ENCODE measurements at regions not wholly inside any gene's neighbourhood (a gene's known extent, or its start where the extent isn't known, plus 50 kb on each side); places are given as distances from the start of the nearest gene placed in this dataset.

GRCh38 chr4:107192601-107193000, 156.5 kb upstream of the DKK2 start:
- TF ChIP-seq CTCF (IDR thresholded peaks at IDR 0.05; ENCODE audit: low read depth, low read length): no peak
- no peak for DNase-seq
- Histone ChIP-seq H3K27me3 (ENCODE audit: insufficient read depth, low read depth, severe bottlenecking) (no peaks in the 10 kb centered on the region), H3K36me3 (no peaks in the 10 kb centered on the region), H3K27ac (no peak overlapping the region), H3K9me3 (ENCODE audit: severe bottlenecking) (no peaks in the 10 kb centered on the region), H3K4me3 (ENCODE audit: low read depth, low read length) (no peak overlapping the region)

- Histone ChIP-seq H3K27ac (no peak overlapping the region), H3K9me3 (ENCODE audit: severe bottlenecking) (no peaks in the 10 kb centered on the region)
- TF ChIP-seq CTCF (IDR thresholded peaks at IDR 0.05; ENCODE audit: low read depth, low read length): no peak
Measured at GRCh38 chr4:107187091-107187490, 151.0 kb upstream of the DKK2 start.

GRCh38 chr4:107183155-107183774, 147.2 kb upstream of the DKK2 start:
- Histone ChIP-seq H3K27ac (no peak overlapping the region), H3K27me3 (ENCODE audit: insufficient read depth, low read depth, severe bottlenecking) (no peaks in the 10 kb centered on the region), H3K9me3 (ENCODE audit: severe bottlenecking) (no peaks in the 10 kb centered on the region), H3K4me3 (ENCODE audit: low read depth, low read length) (no peak overlapping the region), H3K36me3 (no peaks in the 10 kb centered on the region)
- TF ChIP-seq CTCF (IDR thresholded peaks at IDR 0.05; ENCODE audit: low read depth, low read length): peak; percentile 80
- peak; percentile 42 for DNase-seq

More at GRCh38 chr4:107187091-107187490, 151.0 kb upstream of the DKK2 start:
- DNase-seq: no peak
- H3K36me3 ChIP-seq: no peaks in the 10 kb centered on the region
- no peaks in the 10 kb centered on the region for H3K27me3 ChIP-seq (ENCODE audit: insufficient read depth, low read depth, severe bottlenecking)
- H3K4me3 ChIP-seq (ENCODE audit: low read depth, low read length): no peak overlapping the region

- H3K36me3 ChIP-seq: no peaks in the 10 kb centered on the region
- H3K9me3 ChIP-seq (ENCODE audit: severe bottlenecking): no peaks in the 10 kb centered on the region
- TF ChIP-seq CTCF (IDR thresholded peaks at IDR 0.05; ENCODE audit: low read depth, low read length): no peak
- no peak for DNase-seq
- no peak overlapping the region for H3K4me3 ChIP-seq (ENCODE audit: low read depth, low read length)
- H3K27ac ChIP-seq: no peak overlapping the region
- no peaks in the 10 kb centered on the region for H3K27me3 ChIP-seq (ENCODE audit: insufficient read depth, low read depth, severe bottlenecking)
Measured at GRCh38 chr4:107182347-107182746, 146.2 kb upstream of the DKK2 start.

GRCh38 chr4:107166873-107167450, 130.8 kb upstream of the DKK2 start:
- no peak for TF ChIP-seq CTCF (IDR thresholded peaks at IDR 0.05; ENCODE audit: low read depth, low read length)
- H3K36me3 ChIP-seq: no peaks in the 10 kb centered on the region
- no peaks in the 10 kb centered on the region for H3K27me3 ChIP-seq (ENCODE audit: insufficient read depth, low read depth, severe bottlenecking)
- no peak for DNase-seq
- no peak overlapping the region for H3K4me3 ChIP-seq (ENCODE audit: low read depth, low read length)
- H3K27ac ChIP-seq: no peak overlapping the region
- peaks cover 3% of the 10 kb centered on the region for H3K9me3 ChIP-seq (ENCODE audit: severe bottlenecking)

- no peak overlapping the region for H3K27ac ChIP-seq
- no peak for DNase-seq
Measured at GRCh38 chr4:107166181-107166580, 130.1 kb upstream of the DKK2 start.

More at GRCh38 chr4:107166181-107166580, 130.1 kb upstream of the DKK2 start:
- H3K36me3 ChIP-seq: no peaks in the 10 kb centered on the region
- H3K4me3 ChIP-seq (ENCODE audit: low read depth, low read length): no peak overlapping the region
- H3K27me3 ChIP-seq (ENCODE audit: insufficient read depth, low read depth, severe bottlenecking): no peaks in the 10 kb centered on the region
- TF ChIP-seq CTCF (IDR thresholded peaks at IDR 0.05; ENCODE audit: low read depth, low read length): no peak
- peaks cover 3% of the 10 kb centered on the region for H3K9me3 ChIP-seq (ENCODE audit: severe bottlenecking)
